ENCODE measurements at regions not wholly inside any gene's neighbourhood (a gene's known extent, or its start where the extent isn't known, plus 50 kb on each side); places are given as distances from the start of the nearest gene placed in this dataset.

DNA sequence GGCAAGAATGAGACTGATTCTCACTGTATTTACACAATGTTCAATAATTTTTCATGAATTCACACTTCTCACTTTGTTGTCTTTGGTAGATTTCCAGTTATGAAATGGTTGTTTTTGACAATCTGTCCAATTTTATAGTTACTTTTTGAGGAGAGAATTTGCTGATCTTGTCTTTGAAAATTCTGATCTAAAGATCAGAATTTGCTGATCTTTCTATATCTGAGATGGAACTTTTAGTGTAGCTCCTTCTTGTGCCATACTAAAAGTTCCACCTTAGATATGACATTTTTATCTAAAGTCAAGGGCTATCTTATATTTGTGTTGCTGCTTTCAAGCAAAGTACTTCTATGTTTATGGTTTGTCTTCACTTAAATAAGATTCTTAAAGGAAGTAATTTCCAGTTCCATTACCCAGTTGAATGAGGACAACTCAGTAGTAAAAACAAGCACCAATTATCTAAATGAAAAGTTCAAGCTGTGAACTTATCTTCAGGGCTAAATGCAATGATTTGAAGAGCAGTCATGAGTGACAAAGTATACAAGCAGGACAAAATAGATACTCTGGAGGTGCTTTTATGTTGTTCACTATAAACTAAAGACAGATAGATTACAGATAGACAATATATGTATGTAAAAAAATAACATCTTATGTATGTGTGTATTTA is 76.4 kb upstream of the FOXG1 start:
- no peak for DNase-seq (ENCODE audit: low read depth)

DNA sequence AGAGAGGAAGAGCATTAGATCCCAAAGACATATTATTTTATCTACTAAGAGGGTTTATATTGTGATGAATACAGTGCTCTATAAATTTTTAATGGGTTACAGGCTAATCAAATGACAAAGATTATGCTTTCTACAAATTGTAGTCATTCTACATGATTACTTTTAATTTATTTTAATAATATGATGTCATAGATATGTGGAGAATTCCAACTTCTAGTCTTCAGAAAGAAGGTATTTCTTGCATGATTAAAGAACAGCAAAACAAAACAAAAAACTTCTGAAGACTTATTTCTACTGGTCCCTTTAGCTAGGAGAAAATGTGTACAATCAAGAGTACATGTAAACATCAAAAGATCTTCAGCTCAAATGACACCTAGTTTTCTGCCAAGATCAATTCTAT is 71.5 kb upstream of the FOXG1 start:
- DNase-seq (ENCODE audit: low read depth): no peak

DNA sequence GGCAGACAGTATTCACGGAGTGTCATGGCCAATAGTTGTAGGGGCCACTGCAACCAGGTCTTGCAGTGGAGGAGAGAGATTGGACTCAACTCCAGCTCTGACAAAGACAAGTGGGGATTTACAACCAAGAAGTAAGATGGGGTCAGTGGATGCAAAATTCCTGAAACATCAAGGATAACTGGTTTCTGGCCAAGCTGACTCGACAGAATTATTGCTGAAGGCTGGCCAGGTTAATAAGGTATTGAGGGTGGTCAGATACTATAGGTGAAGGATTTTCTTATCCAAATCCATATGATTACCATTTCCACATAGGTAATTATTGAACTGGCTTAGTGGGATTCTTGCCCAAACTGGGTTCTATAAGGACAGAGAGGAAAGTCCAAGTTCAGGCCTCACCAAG is 64.9 kb upstream of the FOXG1 start:
- no peak for DNase-seq (ENCODE audit: low read depth)

DNA sequence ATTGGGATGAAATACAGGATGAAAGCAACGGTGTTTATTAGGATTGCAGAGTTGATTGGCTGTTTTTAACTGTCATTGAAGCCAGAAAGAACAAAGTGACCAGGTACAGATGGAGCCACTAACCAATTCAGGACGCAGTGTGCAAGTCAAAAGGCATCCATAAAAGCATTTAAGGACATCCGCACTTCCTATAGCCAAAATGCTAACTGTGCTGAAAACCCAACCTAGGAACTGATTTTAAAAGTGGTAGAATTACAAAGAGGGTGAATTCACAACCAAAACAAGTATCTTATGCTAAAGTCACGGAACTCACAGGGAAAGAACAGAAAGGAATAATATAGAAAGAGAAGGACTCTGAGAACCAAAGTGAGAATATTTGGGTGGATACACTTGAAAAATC is 63.1 kb upstream of the FOXG1 start:
- DNase-seq (ENCODE audit: low read depth): no peak

DNA sequence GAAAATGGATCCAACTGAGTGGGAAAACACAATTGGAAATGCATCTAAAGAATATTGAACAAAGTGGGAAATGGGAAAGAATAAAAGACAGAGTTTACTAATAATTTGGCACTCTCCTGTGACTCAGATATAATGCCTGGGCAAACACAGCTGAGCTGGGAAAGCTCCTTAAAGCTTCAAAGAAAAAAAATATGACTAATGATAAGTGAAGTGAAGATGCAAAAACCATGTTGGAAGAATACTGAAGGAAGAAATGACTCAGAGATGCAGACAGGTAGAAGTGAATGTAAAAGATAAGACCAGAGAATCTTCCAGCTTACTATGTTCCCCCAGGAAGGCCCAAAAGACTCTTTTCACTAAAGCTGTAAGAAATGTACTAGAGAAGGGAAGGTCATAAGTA is 62.4 kb upstream of the FOXG1 start:
- peak; percentile 3 for DNase-seq (ENCODE audit: low read depth)

DNA sequence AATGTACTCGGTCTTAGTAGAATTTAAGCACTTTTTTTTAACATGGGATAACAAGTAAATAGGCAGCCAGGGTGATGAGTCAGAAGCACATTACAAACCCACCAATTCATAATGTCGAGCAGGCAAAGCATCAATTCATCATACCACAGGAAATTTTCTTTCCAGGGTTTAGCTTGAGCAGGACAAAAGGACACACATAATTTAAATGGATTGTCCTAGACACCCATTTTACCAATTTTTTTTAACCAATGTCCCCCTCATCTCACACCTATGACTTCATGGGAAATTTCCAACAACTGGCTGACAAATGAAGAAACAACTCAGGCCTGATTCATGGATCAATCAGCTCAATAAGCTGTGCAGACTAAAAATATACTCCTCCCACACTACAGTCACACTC is 58.8 kb upstream of the FOXG1 start:
- DNase-seq (ENCODE audit: low read depth): peak; percentile 46

DNA sequence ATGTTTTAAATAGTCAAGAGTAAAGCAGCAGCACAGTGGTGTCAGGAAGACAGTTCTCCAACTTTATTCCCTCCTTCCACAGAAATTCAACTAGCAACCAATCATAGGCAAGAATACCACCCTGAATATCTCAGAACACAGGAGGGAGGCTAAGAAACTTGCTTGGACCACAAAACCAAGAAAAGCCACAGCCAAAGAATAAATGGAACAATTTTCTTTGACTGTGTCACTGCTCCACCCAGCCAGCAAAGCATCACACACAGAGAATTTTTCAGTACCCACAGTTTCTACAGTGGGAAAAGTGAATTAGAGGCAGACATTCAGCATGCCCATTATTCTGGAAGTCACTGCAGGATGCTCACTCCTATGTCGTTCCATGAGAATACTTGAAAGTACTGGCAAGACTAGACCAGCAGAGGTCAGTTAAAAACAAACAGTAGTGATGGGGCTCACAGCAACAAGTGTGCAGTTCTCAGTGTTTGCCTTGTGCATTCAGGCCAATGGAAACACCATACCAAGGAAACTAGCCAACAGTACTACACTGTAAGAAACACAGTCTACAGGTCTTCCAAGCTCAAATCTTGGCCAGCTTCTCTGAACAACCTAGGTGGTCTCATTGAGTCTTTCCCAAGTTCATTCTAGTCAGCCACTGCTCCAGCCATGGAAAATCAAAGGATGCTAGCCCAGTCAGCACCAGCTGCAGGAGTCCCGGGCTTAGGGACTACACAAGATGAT is 56.8 kb upstream of the FOXG1 start:
- no peak for DNase-seq (ENCODE audit: low read depth)
